ENCODE measurements at regions not wholly inside any gene's neighbourhood (a gene's known extent, or its start where the extent isn't known, plus 50 kb on each side); places are given as distances from the start of the nearest gene placed in this dataset.
A peak's percentile ranks its signal among the peaks of the same experiment; 100 is the strongest.

GRCh38 chr6:80725156-80725930 lies 618.9 kb downstream of the BCKDHB start:
- no peak for DNase-seq (ENCODE audit: low spot score)

- DNase-seq (ENCODE audit: low spot score) = no peak
These were observed 614.4 kb downstream of the BCKDHB start for GRCh38 chr6:80720824-80721223.

GRCh38 chr6:80714513-80714912 lies 608.0 kb downstream of the BCKDHB start:
- DNase-seq (ENCODE audit: low spot score) = no peak

GRCh38 chr6:80698459-80698858 lies 592.0 kb downstream of the BCKDHB start:
- no peak for DNase-seq (ENCODE audit: low spot score)

- no peak for DNase-seq (ENCODE audit: low spot score)
These were observed 589.8 kb downstream of the BCKDHB start for GRCh38 chr6:80696268-80696667.

GRCh38 chr6:80690551-80691131 lies 584.2 kb downstream of the BCKDHB start:
- no peak for DNase-seq (ENCODE audit: low spot score)

GRCh38 chr6:80689716-80690395 lies 583.4 kb downstream of the BCKDHB start:
- DNase-seq (ENCODE audit: low spot score) = no peak

GRCh38 chr6:80679992-80680391 lies 573.5 kb downstream of the BCKDHB start:
- peak; percentile 41 for DNase-seq (ENCODE audit: low spot score)

- DNase-seq (ENCODE audit: low spot score) = no peak
These were observed 569.9 kb downstream of the BCKDHB start for GRCh38 chr6:80676386-80676785.

- no peak for DNase-seq (ENCODE audit: low spot score)
These were observed 568.2 kb downstream of the BCKDHB start for GRCh38 chr6:80674669-80675068.

GRCh38 chr6:80673367-80673766 lies 566.9 kb downstream of the BCKDHB start:
- no peak for DNase-seq (ENCODE audit: low spot score)

- no peak for DNase-seq (ENCODE audit: low spot score)
These were observed 560.5 kb downstream of the BCKDHB start for GRCh38 chr6:80667006-80667405.

- no peak for DNase-seq (ENCODE audit: low spot score)
These were observed 552.5 kb downstream of the BCKDHB start for GRCh38 chr6:80658926-80659325.

- DNase-seq (ENCODE audit: low spot score) = no peak
These were observed 540.7 kb downstream of the BCKDHB start for GRCh38 chr6:80647156-80647555.

- DNase-seq (ENCODE audit: low spot score) = no peak
These were observed 537.4 kb downstream of the BCKDHB start for GRCh38 chr6:80643881-80644280.

- no peak for DNase-seq (ENCODE audit: low spot score)
These were observed 536.0 kb downstream of the BCKDHB start for GRCh38 chr6:80642452-80642851.

GRCh38 chr6:80641591-80641990 lies 535.1 kb downstream of the BCKDHB start:
- no peak for DNase-seq (ENCODE audit: low spot score)

GRCh38 chr6:80640176-80640575 lies 533.7 kb downstream of the BCKDHB start:
- DNase-seq (ENCODE audit: low spot score) = no peak

- DNase-seq (ENCODE audit: low spot score) = no peak
These were observed 532.7 kb downstream of the BCKDHB start for GRCh38 chr6:80639181-80639629.

GRCh38 chr6:80638213-80639055 lies 532.0 kb downstream of the BCKDHB start:
- DNase-seq (ENCODE audit: low spot score) = peak; percentile 35

- no peak for DNase-seq (ENCODE audit: low spot score)
These were observed 530.8 kb downstream of the BCKDHB start for GRCh38 chr6:80637312-80637711.

GRCh38 chr6:80636689-80637088 lies 530.2 kb downstream of the BCKDHB start:
- no peak for DNase-seq (ENCODE audit: low spot score)
